Ureter (tissue), 1 donor: ENCODE measurements at regions not wholly inside any gene's neighbourhood (a gene's known extent, or its start where the extent isn't known, plus 50 kb on each side); places are given as distances from the start of the nearest gene placed in this dataset.
"Not testable (repeated sequence)": the region's sequence is repeated elsewhere in the genome, so short reads cannot be mapped to it uniquely, and the experiment has no call there.

ENCODE experiments used
- DNase-seq: peaks from one replicate; pipeline ENCODE4 v3.0.0-alpha.2; 2020; ENCODE audit warnings: low spot score
- donor health status: DM: yes; HTN: yes; CAD: no.

DNA sequence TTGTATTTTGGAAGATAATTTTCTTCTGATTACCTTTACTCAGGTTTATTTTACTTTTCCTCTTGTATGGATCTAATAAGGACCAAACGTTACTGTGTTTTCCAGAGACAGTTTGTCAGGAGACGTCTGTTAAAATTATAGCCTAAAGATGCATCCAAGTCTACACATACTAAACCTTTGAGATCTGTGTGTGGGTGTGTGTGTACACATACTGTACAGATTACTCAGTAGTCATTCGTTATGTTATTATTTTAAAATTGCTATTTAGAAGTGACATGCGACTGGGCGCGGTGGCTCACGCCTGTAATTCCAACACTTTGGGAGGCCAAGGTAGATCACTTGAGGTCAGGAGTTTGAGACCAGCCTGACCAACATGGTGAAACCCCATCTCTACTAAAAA is 51.6 kb upstream of the CNTLN start:
- DNase-seq: no peak

DNA sequence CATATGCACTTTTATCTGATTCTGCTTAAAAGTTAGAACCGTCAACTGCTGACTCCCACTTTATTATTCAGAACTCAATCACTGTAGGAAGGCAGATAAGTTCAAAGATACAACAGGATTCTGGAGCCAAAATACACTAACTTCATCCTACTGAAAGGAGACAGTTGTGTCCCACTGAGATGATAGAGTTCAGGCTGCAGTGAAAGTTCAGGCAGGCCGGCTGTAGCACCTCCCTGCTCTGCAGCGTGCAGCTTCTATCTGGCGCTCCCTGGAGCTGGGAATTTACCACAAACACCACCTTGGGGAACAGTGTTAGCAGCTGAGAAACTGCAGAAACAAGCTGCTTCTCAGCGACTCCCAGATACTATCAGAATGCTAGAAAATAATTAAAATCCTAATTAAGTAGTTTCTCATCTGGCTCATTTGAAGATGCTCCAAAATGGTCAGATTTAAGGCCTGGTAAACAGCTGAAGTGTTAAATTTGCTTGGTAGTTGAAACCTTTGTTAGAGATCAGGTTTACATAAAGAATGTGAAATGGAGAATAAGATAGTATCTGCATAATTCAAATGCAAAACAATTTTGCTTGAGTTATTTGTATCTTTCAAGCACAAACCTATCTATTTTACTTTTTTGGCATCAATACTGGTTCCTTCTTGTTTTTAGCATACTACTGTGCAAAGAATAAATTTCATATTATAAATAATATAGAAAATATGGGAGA is 52.3 kb upstream of the CNTLN start:
- no peak for DNase-seq

DNA sequence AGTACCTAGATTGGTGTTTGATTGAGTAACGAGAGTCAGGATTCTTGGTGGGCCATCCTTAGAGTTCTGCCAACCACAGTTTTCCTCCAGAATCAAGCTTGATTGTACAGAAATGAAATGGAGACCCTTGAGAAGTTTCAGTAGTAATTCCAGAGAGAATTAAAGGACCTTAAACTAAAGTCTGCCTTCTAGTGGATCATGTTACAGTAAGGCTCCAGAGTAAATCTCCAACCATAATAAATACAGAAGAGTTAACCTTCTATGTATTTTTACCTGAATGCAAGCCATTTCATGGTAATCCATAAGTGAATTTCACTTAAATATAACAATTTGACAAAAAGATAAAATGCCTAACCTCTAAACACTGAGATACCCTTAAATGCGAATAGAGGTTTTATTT is 53.0 kb upstream of the CNTLN start:
- no peak for DNase-seq

DNA sequence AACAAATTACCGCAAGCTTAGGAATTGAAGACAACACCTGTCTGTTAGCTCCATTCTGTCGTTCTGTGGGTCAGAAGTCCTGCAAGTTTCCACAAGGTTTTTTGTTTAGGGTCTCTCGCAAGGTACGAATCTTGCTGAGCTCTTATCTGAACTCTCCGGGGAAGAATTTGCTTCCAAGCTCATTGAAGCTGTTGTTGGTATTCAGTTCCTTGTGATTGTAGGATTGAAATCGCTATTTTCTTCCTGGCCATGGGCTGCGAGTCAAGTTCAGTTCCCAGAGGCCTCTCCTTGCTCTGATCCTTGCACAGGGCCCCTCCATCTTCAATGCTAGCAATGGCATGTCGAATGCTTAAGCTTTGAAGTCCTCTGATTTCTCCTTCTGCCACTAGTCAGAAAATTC is 53.5 kb upstream of the CNTLN start:
- no peak for DNase-seq

DNA sequence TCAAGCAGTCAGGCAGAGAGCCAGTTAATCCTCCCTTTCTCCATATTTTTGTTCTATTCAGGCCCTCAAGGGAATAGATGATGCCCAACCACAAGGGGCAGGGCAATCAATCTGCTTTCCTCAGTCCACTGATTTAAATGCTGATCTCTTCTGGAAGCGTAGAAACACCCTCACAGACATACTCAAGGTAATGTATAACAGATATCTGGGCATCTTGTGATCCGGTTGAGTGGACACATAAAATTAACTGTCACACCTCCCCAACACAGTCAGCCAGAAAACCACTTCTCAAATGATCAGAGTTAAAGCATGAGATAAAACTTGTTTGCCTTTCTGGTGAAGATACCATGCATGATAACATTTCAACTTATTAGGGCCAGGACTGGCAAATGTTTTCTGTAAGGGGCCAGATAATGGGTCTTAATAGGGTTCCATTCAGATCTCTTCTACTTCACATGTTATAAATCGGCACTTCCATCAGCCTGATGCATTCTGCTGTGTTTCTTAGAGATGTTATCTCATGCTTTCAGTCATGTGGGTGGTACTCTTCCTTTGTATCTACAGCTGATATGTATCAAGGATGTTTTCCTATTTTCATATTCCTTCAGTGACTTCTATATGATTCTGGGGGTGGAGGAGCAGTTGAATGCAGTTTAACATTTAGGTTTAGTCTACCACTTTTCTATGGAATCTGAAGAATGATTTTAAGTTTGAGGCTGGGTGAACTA is 58.9 kb upstream of the CNTLN start:
- no peak for DNase-seq

DNA sequence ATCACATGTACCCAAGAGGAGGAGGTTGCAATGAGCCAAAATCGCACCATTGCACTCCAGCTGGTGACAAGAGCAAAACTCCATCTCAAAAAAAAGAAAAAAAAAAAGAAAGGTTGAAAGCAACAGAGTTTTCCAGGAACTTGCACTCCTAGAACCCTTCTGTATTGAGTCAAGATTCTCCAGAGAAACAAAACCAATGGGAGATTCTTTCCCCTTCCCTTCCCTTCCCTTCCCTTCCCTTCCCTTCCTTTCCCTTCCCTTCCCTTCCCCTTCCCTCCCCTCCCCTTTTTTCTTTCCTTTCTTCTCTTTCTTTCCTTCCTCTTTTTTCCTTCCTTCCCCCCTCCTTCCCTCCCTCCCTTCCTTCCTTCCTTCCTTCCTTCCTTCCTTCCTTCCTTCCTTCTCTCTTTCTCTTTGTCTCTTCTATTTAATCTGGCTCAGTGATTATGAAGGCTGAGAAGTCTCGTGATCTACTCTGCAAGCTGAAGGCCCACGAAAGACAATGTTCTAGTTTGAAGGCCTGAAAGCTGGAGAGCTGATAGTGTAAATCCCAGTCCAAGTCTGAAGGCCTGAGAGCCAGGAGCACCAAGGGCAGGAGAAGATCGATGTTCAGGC is 59.6 kb upstream of the CNTLN start:
- DNase-seq: no peak

DNA sequence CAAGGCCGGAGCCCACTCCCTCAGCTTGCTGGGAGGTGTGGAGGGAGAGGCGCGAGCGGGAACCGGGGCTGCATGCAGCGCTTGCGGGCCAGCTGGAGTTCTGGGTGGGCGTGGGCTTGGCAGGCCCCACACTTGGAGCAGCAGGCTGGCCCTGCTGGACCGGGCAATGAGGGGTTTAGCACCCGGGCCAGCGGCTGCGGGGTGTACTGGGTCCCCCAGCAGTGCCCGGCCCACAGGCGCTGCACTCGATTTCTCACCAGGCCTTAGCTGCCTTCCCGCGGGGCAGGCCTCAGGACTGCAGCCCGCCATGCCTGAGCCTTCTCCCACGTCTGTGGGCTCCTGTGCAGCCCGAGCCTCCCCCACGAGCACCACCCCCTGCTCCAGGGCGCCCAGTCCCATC is 62.3 kb upstream of the CNTLN start:
- DNase-seq: not testable (repeated sequence)

DNA sequence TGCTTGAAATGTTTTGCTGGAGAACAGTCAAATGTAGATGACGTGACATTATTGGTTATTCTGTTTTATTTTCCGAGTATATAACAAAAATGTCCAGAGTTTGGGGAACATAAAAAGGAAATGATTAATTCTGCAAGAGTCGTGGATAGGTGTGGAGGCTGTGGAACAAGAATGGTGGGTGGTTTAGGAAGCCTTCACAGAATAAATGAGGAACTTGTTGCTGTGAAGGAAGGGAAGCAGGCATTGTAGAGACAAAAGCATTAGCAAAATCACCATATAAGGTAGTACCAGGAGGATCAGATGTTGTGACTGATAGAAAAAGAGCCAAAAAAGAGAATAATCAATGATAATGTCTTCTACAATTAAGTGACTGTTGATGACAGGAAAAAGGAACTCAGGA is 66.2 kb upstream of the CNTLN start:
- no peak for DNase-seq

DNA sequence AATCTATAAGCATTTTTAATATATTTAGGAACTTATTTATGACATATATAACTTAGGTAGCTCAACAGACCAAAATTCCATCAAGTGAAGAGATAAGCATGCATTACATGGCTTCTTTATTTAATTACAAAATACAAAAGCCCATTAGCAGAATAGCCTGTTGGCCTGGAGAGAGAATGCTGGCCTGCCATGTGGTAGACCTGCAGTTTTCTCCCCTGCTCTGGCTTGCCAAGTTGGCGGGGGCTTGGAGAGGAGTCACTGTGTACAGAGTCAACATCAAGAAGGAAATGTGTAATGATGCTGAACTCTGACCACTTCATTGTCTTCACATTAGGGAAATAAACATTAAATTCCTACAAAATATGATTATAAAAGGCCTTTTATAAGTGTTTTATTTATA is 69.8 kb upstream of the CNTLN start:
- DNase-seq: no peak

DNA sequence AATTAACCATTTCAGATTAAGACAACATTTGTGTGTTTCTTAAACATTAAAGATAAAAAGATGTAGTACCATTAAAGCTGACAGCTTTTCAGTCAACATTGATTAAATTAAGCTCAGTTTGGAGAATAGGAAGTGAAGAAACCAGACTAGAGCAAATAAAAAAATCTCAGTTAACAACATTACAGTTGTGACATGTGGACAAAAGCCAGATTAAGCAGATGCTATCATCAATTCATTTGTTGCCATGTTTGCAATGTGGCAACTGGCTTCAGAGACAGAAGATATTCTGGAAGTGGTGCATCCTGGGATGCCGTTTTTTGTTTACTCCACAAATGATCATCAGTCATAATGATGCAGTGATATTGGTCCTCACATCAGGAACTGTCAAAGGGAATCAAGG is 70.3 kb upstream of the CNTLN start:
- no peak for DNase-seq

DNA sequence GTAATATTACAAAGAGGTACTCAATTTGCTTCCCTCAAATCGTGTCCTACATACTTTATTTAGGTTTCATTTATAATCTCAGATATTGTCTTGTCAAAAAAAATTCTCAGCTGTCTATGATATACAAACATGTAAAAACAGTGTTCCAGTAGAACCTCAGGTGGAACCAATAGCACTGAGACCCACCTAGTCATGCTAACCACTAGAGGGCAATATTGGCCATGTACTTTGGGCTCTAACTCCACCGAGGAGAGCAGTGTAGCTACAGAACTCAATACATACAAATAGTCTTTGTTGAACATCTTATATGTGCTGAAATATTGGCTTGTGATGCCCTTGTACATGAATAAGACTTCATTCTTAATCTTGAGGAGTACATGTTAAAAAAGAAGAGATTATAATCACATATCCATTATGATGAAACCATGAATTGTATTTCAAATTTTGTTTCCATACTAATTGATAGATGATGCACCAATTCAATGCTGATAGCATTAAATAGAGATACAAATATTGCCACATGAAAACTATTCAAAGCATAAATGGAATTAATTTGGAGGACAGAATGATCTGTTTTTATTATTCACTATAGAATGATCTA is 71.2 kb upstream of the CNTLN start:
- no peak for DNase-seq

DNA sequence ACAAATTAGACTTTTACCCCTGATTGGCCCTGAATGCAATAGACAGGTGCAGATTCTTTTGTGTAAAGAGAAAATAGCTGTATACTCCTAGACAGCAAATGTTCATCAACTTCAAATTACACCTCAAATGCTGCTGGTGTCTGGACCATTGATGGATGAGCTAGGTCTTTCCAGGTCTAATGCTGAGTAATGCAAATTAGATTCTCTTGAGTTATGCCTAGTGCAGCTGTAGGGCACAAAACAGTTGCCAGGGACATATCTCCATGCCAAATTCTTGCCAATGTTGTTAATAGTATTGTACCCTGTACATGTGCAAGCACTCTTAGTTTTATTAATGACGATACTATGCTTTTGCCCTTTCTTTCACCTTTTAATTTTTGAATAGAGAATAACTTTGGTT is 72.3 kb upstream of the CNTLN start:
- DNase-seq: no peak

DNA sequence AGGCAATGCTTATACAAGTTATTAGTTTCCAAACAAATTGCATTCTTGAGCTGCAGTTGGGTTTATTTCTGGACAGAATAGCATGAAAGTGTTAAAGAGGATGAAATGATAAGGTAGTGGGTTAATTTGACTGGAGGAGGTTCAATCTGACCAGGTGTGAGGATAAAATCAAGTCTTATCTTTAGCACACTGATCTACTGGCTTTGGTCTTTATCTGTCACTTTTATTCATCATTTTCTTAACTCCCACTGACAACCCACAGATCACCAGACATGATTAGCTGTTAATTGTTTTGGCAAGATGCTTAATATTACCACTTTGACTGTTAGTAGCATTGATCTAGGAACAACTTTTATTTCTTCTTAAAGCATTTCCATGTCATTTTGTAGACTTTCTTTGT is 74.4 kb upstream of the CNTLN start:
- no peak for DNase-seq

DNA sequence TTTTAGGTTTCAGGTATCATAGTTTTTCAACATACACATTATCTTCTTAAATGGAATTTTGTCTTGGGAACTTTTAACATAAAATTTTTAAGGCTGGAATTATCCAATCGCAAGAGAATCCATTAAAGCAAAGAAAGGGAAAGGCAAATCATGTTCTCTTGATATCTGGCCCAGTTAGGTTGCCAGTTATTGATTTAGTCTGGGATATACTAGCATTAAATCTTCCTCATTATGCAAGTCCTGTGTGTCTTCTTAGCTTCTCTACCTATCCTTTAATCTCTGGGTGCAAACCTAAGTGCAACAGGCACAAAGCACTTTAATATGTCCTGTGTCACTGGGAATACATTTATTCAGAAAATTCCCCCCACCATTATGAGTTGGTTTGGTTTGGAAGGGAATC is 75.4 kb upstream of the CNTLN start:
- no peak for DNase-seq

DNA sequence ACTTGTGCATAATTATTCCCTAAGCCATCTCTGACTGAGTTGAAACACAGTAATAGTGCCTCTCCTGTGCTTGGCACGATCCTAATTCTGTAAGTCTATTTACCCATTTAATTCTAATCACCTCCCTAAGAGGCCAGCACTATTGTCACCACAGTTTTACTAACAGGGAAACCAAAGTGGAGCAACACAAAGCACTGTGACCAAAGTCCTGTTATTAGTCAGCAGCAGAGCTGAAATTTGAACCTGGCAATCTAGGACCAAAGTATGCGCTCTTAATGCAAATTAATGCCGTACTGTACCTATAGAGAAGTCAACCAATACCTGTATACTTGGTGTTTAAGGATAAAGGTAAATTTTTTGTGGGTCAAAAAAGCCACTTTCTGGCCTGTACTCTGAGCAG is 77.1 kb upstream of the CNTLN start:
- no peak for DNase-seq

DNA sequence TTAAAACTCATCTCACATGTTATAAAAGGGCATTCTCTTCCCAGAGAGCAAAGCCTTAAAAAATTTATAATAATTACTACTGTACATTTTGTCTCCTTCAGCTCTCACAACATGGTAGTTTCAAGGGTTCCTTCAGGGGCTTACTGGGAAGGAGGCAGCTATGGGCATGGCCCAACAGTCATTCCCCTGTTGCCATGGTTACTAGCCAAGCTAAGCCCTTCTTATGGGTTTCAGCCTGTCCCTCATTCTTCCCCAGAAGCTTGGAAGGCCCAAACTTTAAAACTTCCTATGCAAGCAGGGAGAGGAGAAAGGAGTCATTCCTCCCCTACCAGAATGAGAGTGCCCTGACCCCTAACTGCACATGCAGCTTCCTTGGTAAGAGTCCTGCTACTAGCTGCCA is 82.2 kb upstream of the CNTLN start:
- no peak for DNase-seq

DNA sequence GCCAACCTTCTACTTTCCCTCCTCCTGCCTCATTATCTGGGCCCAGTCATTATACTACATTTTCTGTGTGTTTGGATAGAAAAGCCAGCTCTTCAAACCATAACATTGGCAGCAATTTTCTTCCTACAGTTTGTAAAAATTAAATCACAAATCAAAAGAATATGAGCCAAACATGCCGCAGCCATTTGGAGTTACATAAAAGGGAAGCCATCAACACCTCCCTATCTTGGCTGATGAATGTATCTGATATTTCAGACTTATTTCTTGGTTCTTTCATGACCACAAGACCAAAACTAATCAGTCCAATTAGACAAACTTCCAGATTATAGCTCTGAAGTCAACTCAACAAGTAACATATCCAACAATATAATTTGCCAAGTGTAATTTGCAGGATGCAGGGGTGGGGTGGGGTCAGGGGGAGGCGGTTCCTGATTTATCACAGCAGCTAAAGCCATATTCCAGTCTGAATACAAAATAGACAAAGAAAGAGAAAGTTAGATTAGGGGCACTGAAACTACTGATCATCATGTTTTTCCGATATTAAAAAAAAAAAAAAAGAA is 89.4 kb upstream of the CNTLN start:
- DNase-seq: no peak

DNA sequence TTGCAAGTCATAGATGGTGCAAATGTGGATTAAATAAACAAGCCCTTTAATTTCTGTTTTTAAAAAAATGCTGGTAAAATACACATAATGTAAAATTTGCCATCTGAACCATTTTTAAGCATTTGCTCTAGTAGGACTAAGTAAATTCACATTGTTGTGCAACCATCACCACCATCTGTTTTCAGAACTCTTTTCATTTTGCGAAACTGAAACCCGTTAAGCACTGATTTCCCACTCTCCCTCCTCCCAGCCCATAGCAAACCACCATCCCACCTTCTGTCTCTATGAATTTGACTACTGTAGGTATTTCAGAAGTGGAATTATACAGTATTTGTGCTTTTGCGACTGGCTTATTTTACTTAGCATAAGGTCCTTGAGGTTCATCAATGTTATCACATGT is 103.3 kb upstream of the CNTLN start:
- no peak for DNase-seq

DNA sequence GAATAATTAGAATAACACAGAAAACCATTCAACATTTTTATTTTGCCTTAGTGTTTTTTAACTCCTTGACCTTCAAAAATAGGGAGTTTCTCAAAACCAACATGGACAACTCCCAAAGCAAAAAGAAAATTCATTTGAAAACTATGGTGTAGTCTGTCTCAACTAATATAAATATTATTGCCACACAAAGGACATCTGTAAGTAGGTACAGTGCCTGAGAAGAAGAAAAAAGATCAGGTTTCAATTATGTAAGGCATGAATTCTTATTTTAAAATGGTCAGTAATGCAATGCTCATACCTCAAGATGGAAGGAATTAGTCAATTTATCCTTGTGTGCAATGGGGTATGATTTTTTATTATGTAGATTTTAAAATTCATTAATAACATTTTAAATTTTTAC is 109.6 kb upstream of the CNTLN start:
- no peak for DNase-seq

DNA sequence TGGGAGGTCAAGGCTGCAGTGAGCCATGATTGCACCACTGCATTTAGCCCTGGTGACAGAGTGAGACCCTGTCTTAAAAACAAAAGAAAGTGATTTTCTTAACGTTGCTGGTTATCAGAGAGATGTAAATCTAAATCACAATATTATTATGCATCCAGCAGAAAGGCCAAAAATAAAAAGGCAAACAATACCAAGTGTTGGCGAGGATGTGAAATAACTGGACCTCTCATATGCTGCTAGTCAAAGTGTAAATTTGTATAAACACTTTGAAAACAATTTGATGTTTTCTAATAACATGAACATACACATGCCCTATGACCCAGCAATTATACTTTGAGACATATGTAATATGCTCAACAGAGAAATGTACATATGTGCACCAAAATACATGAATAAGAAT is 110.7 kb upstream of the CNTLN start:
- DNase-seq: no peak

DNA sequence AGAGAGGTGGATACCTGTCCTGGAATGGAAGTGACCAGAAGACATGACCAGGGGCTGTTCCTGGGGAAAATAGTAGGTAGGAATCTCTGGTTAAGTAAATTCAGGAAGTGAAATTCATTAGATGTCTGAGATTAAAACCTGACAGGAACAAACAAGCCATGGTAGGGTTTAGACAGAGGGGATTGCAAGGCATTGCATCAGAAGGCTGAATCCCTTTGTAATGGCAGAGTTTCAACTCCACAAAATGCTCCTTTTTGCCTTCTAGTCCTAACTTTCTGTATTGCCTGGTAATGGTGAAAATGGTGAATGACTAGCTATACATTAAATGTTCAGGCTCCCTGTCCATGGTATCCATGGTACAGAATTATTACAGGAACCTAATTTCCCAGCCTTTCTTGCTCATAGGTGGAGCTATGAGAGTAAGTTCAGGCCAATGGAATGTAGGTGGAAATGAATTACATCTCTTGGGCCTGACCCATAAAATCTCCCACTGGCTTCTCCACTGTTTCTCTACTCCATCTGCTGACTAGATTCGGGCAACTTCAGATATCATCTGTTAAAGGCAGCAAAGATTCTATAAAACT is 113.4 kb upstream of the CNTLN start:
- DNase-seq: no peak

DNA sequence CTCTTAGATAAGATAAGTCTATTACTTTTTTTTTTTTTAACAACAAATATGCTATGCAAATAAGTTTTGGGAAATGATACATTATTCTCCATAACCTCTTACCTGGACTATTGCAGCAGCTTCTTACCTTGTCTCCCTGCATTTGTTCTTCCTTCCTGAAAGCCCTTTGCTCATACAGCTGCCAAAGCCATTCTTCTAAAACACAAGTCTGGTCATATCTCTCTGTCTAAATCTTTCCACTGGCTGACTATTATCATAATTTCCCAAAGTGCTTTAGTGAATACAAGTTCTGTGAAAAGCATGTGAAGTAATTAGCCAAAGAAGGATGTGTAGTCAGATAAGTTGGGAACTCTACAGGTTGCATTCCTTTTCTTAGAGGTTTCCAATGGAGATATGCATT is 115.4 kb upstream of the CNTLN start:
- no peak for DNase-seq
